Heart left ventricle (tissue), 16 donors: ENCODE measurements at regions not wholly inside any gene's neighbourhood (a gene's known extent, or its start where the extent isn't known, plus 50 kb on each side); places are given as distances from the start of the nearest gene placed in this dataset.
A peak's percentile ranks its signal among the peaks of the same experiment; 100 is the strongest.
"Not testable (repeated sequence)": the region's sequence is repeated elsewhere in the genome, so short reads cannot be mapped to it uniquely, and the experiment has no call there.

Experiments
- ATAC-seq, 4 donors: fragments of 200-7000 bp; cut with Tn5 transposase; one replicate each; pipeline ENCODE4 v1.9.1; 2020 to 2022; ENCODE audit warnings: moderate library complexity in 4 of 4, mild to moderate bottlenecking in 3 of 4, moderate number of reproducible peaks in 1 of 4
- DNase-seq, 5 donors: peaks; one replicate each; pipeline ENCODE4 v3.0.0-alpha.2; 2020
- H3K27ac ChIP-seq, 12 donors: fragments of 200-600 bp; sonication (generic) in 4 of 12; one replicate each; pipeline versions ENCODE4 v1.5.0 to v1.8.0; 2016 to 2022; ENCODE audit warnings: mild to moderate bottlenecking in 2 of 12
- H3K27me3 ChIP-seq, 9 donors: fragments of 200-600 bp; sonication (generic) in 2 of 9; one replicate each; pipeline versions ENCODE4 v1.5.1 to v1.8.0; 2016 to 2022; ENCODE audit warnings: mild to moderate bottlenecking in 3 of 9
- H3K36me3 ChIP-seq, 9 donors: fragments of 200-600 bp; sonication (generic) in 2 of 9; one replicate each; pipeline versions ENCODE4 v1.5.0 to v1.8.0; 2018 to 2022; ENCODE audit warnings: mild to moderate bottlenecking in 2 of 9
- H3K4me1 ChIP-seq, 12 donors: fragments of 200-600 bp; sonication (generic) in 4 of 12; one replicate each; pipeline versions ENCODE4 v1.5.0 to v1.8.0; 2016 to 2022; ENCODE audit warnings: mild to moderate bottlenecking in 3 of 12
- H3K4me3 ChIP-seq, 12 donors: fragments of 200-600 bp; sonication (generic) in 4 of 12; one replicate each; pipeline versions ENCODE4 v1.5.0 to v1.8.0; 2017 to 2022; ENCODE audit warnings: mild to moderate bottlenecking in 9 of 12, moderate library complexity in 4 of 12
- H3K9me3 ChIP-seq, 12 donors: fragments of 200-600 bp; sonication (generic) in 4 of 12; one replicate each; pipeline versions ENCODE4 v1.5.0 to v1.8.0; 2016 to 2022; ENCODE audit warnings: mild to moderate bottlenecking in 1 of 12
- POLR2A ChIP-seq, 2 donors: fragments of 450-650 bp; IDR thresholded peaks; one replicate each; pipeline ENCODE4 v1.6.1; 2017; ENCODE audit warnings: antibody characterized with exemption in 2 of 2, mild to moderate bottlenecking in 2 of 2, moderate library complexity in 2 of 2
- WGBS, 4 donors: extraction: QIAGEN DNeasy Blood & Tissue Kit in 2 of 4; methylation state at CpG; one replicate each; pipeline versions ENCODE4 v1.1.5 to v1.1.7; 2013 to 2018; 5-methylcytosine and 5-hydroxymethylcytosine counted together
- intact Hi-C, 10 donors: fragments of 100-400 bp; cut with DNase I; formaldehyde crosslinking; loops; one replicate each; pipeline versions ENCODE4 v1.11.1 to v1.14.2; 2022
- TF ChIP-seq, protein P1 (sequence below), 12 donors: fragments of 200-600 bp; sonication (generic) in 4 of 12; IDR thresholded peaks; one replicate each; pipeline versions ENCODE4 v1.5.0 to v1.8.0; 2018 to 2022; ENCODE audit warnings: antibody characterized with exemption in 12 of 12, mild to moderate bottlenecking in 5 of 12
- donor health status: ischemic (EF 13 %, LVEDD 7.1; RV severe dilation, severe dysfunction).
- donor health status: healthy with polysubstance abuse.
- donor health status: DM: no; HTN: yes; CAD: no.
- donor health status: DM: no; HTN: no; CAD: no.
- donor health status: ischemic (EF 25% LVEDD 6.9; RV normal size, moderate dysfunction).
- donor health status: ischemic (EF 25% LVEDD 5.7; RV mildly dilated, moderate dysfunction).
- donor health status: healthy.
- donor health status: DM: yes; HTN: yes; CAD: no.
- donor health status: ischemic (EF 35%, LVEDD 5.7; RV mildly dilated, moderate dysfunction).
- donor health status: nonischemic (EF 11% LVEDD 7.7; RV severe dilation, severe dysfunction).
- donor health status: DM: yes; HTN: yes; CAD: no.
- donor health status: PGD.
- donor health status: ischemic (EF 29% LVEDD 5.4; RV normal size, mild dysfunction).
- donor health status: nonischemic (EF 23%, LVEDD 6.1; RV moderate dilation, normal function).

DNA sequence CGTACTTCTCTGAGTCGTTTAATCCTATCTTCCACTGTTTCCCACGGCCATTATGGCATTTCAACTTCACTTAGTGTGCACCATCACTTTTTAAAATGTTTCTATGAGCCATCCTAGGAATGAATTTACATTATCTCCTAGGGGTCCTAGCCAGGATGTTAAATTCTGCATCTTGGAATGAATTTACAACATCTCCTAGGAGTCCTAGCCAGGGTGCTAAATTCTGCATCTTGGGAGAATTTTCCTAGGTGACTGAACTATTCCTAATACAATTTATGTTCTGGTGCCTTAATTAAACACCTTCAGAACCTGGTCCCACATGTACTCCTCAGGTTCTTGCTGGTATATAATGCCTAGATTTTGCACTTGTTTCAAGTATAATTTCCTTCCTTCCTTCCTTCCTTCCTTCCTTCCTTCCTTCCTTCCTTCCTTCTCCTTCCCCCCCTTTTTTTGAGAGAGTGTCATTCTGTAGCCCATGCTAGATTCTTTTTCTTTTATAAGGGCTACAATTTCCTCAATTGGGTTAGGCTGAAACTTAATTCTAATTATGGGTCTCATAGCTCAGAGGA, 72.1 kb downstream of the TBR1 start:
- no peak overlapping the region for H3K27ac ChIP-seq

DNA sequence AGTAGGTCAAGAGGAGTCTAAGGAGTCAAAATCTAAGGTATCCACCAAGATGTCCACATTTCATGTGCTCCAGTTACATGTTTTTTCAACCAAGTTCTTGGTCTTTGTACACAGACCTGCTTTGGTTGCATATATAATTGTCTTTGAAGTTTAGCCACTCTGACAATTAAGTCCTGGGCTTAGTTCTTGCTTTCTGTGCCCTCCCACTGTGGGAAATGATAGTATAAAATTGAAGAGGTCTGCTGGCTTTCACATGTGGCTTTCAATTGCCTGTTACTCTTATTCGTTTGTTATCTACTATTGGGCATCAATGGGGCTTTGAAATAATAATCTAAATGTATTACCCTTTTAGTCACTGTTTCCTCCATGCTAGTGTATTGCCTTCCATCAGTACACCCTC, 72.8 kb downstream of the TBR1 start:
- WGBS, 4 donors: 63 to 74% (median 69%) methylated on average over 1 of the region's 1 CpG
- TF ChIP-seq, protein P1, sequence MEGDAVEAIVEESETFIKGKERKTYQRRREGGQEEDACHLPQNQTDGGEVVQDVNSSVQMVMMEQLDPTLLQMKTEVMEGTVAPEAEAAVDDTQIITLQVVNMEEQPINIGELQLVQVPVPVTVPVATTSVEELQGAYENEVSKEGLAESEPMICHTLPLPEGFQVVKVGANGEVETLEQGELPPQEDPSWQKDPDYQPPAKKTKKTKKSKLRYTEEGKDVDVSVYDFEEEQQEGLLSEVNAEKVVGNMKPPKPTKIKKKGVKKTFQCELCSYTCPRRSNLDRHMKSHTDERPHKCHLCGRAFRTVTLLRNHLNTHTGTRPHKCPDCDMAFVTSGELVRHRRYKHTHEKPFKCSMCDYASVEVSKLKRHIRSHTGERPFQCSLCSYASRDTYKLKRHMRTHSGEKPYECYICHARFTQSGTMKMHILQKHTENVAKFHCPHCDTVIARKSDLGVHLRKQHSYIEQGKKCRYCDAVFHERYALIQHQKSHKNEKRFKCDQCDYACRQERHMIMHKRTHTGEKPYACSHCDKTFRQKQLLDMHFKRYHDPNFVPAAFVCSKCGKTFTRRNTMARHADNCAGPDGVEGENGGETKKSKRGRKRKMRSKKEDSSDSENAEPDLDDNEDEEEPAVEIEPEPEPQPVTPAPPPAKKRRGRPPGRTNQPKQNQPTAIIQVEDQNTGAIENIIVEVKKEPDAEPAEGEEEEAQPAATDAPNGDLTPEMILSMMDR (IDR thresholded peaks at IDR 0.05): no peak
- TF ChIP-seq POLR2A (IDR thresholded peaks at IDR 0.05): no peak
- Histone ChIP-seq H3K36me3 (no peaks in the 10 kb centered on the region), H3K27ac (no peak overlapping the region), H3K9me3 (no peaks in the 10 kb centered on the region), H3K4me1 (no peaks in the 10 kb centered on the region), H3K27me3 (no peaks in the 10 kb centered on the region), H3K4me3 (no peak overlapping the region)
- no peak for DNase-seq
- no peak for ATAC-seq
- intact Hi-C loops: no loop called here

More for the DNA sequence above, 72.1 kb downstream of the TBR1 start:
- no peaks in the 10 kb centered on the region for H3K9me3 ChIP-seq
- intact Hi-C loops: no loop called here
- no peaks in the 10 kb centered on the region for H3K4me1 ChIP-seq
- H3K4me3 ChIP-seq: no peak overlapping the region
- no peaks in the 10 kb centered on the region for H3K27me3 ChIP-seq
- DNase-seq: no peak
- H3K36me3 ChIP-seq: no peaks in the 10 kb centered on the region
- TF ChIP-seq, protein P1 (IDR thresholded peaks at IDR 0.05): no peak
- TF ChIP-seq POLR2A (IDR thresholded peaks at IDR 0.05): no peak
- 69 to 78% (median 72%) methylated on average over 3 of the region's 3 CpGs for WGBS, 4 donors
- no peak for ATAC-seq

DNA sequence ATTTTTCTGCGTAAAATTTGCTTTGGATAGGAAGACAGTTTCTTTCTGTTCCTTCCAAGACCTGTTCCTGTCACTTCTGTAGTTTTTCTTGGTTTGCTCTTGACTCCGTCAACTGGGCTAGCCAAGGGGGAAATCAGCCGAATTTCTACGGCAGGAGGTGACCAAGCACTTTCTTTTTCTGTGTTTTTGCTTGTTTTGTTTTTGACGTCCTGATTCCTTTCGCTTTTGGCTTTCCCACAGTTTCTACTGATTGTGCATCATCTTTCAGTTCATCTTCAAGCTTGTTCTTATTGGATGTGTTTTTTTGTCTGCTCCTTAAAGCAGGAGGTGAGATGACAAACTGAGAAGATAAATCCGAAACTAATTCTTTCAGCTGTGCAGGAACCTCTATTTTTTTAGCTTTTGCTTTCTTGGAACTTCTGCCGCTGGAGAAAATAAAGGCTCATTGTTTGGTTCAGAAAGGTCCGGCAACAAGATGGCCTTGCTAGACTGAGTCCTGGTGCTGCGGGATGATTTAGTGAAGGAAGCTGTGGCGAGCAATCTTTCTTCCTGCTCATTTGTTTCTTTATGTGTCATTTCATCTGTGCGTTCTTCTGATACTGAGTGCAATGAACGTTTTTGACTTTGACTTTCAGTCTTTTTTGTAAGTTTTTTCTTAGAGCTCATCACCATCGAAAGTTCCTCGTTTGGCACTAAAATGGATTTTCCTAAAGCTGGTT, 85.0 kb downstream of the TBR1 start:
- H3K36me3 ChIP-seq, intact Hi-C loops, H3K27ac ChIP-seq, H3K27me3 ChIP-seq, H3K4me1 ChIP-seq, ATAC-seq, H3K9me3 ChIP-seq, DNase-seq: not testable (repeated sequence)
- peak overlapping the region in 1 of 12 donors; percentile 23 for H3K4me3 ChIP-seq
- 75 to 81% (median 79%) methylated on average over 15 of the region's 15 CpGs for WGBS, 4 donors

DNA sequence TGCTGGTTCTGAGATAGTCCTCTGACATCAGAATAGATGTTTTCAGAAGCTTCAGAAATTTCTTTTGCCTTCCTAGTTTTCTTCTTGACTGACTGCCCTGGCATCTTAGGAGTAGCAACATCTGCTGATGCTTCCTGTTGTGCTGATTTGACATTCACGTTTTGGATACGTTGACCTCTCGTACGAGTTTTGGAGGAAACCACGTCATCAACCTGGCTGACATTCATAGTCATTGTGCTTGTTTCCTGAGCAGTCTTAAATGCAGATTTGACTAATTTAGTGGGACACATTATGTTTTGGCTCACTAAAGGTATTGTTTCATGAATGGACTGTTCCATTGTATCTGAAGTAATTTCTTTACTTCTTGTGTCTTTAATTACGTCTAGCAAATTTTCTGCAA, 86.2 kb downstream of the TBR1 start:
- H3K4me3 ChIP-seq, H3K4me1 ChIP-seq, intact Hi-C loops, H3K36me3 ChIP-seq, H3K27me3 ChIP-seq, H3K27ac ChIP-seq, DNase-seq, H3K9me3 ChIP-seq: not testable (repeated sequence)
- 56 to 80% (median 59%) methylated on average over 4 to 6 of the region's 6 CpGs for WGBS, 4 donors
- peak in 3 of 4 donors; percentile 22 to 86 (median 50) for ATAC-seq

DNA sequence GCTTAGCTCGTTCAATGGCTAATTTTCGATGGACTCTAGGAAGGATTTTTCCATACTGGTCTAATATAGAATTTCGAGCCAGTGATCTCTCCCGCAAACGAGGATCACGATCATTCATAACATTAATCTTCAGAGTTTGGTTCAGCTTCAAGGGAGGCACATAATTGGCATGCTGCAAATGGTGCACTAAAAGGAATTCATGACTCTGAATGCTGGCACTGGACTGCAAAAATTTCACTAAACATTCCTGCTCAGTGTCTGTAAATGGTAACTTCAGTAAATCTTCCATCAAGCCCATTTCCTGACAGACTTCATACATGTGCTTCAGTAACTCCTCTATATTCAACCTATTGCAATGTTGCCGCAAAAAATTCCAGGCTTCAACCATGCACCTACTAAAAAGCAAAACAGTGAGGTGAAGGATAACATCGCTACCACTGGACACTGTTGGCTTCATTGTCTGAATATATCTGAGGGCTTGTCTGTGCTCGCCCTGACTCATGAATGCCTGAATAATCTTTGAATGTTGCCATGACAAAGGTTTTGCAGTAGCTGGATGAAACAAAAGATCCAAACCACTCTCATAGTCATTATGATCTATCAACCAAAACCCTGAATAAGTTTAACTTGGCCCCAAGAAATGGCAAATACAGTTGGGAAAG, 88.7 kb downstream of the TBR1 start:
- H3K36me3 ChIP-seq, H3K4me3 ChIP-seq, H3K27ac ChIP-seq, ATAC-seq, DNase-seq, H3K27me3 ChIP-seq, intact Hi-C loops, H3K4me1 ChIP-seq: not testable (repeated sequence)
- 84 to 88% (median 87%) methylated on average over 9 of the region's 9 CpGs for WGBS, 4 donors
- H3K9me3 ChIP-seq: peaks cover 0 to 14% (median 0%) of the 10 kb centered on the region in 12 donors

DNA sequence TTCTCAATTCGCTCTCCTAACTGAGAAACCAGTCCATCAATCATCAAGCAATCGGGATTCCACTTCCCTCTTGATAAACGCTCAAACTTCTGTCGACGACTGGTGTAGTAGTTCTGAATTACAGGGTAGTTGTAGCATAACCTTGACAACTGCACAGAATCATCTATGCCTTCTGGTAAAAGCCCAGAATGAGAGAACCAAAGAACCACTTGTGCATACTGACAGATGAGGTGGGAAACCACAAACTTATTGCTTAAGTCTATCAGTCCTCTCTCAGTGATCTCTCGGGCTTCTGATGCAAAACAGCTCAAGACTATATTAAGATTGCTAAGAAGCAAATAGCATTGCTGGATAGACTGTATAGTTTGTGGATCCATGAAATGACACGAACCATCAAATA, 89.4 kb downstream of the TBR1 start:
- H3K27me3 ChIP-seq, DNase-seq, H3K36me3 ChIP-seq, H3K27ac ChIP-seq, intact Hi-C loops, H3K4me1 ChIP-seq, ATAC-seq, H3K4me3 ChIP-seq: not testable (repeated sequence)
- H3K9me3 ChIP-seq: peaks cover 0 to 14% (median 0%) of the 10 kb centered on the region in 12 donors
- WGBS, 4 donors: 70 to 84% (median 75%) methylated on average over 7 of the region's 7 CpGs

DNA sequence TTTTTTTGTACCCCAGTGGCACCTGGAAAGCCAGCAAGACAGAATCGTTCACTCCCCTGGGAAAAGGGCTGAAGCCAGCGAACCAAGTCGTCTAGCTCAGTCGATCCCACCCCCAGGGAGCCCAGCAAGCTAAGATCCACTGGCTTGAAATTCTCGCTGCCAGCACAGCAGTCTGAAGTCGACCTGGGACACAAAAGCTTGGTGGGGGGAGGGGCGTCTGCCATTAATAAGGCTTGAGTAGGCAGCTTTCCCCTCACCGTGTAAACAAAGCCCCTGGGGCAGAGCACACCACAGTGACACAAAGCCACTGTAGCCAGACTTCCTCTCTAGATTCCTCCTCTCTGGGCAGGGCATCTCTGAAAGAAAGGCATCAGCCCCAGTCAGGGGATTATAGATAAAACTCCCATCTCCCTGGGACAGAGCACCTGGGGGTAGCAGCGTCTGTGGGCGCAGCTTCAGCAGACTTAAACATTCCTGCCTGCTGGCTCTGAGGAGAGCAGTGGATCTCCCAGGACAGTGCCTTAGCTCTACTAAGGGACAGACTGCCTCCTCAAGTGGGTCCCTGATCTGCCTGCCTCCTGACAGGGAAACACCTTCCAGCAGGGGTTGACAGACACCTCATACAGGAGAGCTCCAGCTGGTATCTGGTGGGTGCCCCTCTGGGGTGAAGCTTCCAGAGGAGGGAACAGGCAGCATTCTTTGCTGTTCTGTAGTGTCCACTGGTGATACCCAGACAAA, 97.4 kb downstream of the TBR1 start:
- H3K36me3 ChIP-seq, H3K27me3 ChIP-seq, H3K27ac ChIP-seq, H3K4me3 ChIP-seq, intact Hi-C loops, ATAC-seq, H3K4me1 ChIP-seq: not testable (repeated sequence)
- DNase-seq: peak in 1 of 5 donors; percentile 39
- peaks cover 0 to 24% (median 2%) of the 10 kb centered on the region in 12 donors for H3K9me3 ChIP-seq
- 56 to 64% (median 60%) methylated on average over 7 to 10 of the region's 10 CpGs for WGBS, 4 donors
